MCF 10A (cell line): ENCODE measurements at regions not wholly inside any gene's neighbourhood (a gene's known extent, or its start where the extent isn't known, plus 50 kb on each side); places are given as distances from the start of the nearest gene placed in this dataset.
"Not testable (repeated sequence)": the region's sequence is repeated elsewhere in the genome, so short reads cannot be mapped to it uniquely, and the experiment has no call there.

Experiments
- BruUV-seq: library from RNA; stranded (reverse); fragments of 400-500 nt; replicated peaks from 2 replicates; lab custom pipeline; 2021; lab: Mats Ljungman, UMichigan
- CTCF ChIA-PET: fragments of 300-600 bp; sonication (Branson Sonifier 250); formaldehyde crosslinking; extraction: SDS; loops from one replicate; lab custom pipeline; 2021; ENCODE audit warnings: antibody characterized with exemption, inconsistent platforms; lab: Yijun Ruan, JAX
- POLR2A ChIA-PET: fragments of 300-600, 350-650 bp; sonication (Branson Sonifier 250); formaldehyde crosslinking; extraction: SDS; loops from one replicate; lab custom pipeline; 2020; ENCODE audit warnings: antibody characterized with exemption, inconsistent platforms; lab: Yijun Ruan, JAX
- DNase-seq: peaks from one replicate; pipeline ENCODE4 v3.0.0-alpha.2; 2018; ENCODE audit not compliant: unreplicated experiment
- H3K27ac Mint-ChIP-seq: one replicate; pipeline ENCODE4 v1.8.0; 2022; ENCODE audit warnings: mild to moderate bottlenecking, low read depth, mixed read lengths; ENCODE audit not compliant: unreplicated experiment
- H3K27me3 Mint-ChIP-seq: one replicate; pipeline ENCODE4 v1.8.0; 2022; ENCODE audit warnings: mixed read lengths; ENCODE audit not compliant: insufficient read depth, unreplicated experiment
- H3K36me3 Mint-ChIP-seq: one replicate; pipeline ENCODE4 v1.8.0; 2022; ENCODE audit warnings: mild to moderate bottlenecking, moderate library complexity, mixed read lengths; ENCODE audit not compliant: insufficient read depth, unreplicated experiment
- H3K4me1 Mint-ChIP-seq: one replicate; pipeline ENCODE4 v1.8.0; 2022; ENCODE audit warnings: mixed read lengths; ENCODE audit not compliant: insufficient read depth, unreplicated experiment
- H3K4me3 Mint-ChIP-seq: one replicate; pipeline ENCODE4 v1.8.0; 2022; ENCODE audit warnings: mild to moderate bottlenecking, moderate library complexity, mixed read lengths; ENCODE audit not compliant: unreplicated experiment
- H3K9me3 Mint-ChIP-seq: one replicate; pipeline ENCODE4 v1.8.0; 2022; ENCODE audit warnings: mixed read lengths; ENCODE audit not compliant: unreplicated experiment
- CTCF ChIP-seq: fragments of 200-600 bp; IDR thresholded peaks from one replicate; pipeline ENCODE4 v1.8.0; 2022; ENCODE audit warnings: antibody characterized with exemption, mild to moderate bottlenecking; ENCODE audit not compliant: unreplicated experiment
- intact Hi-C: fragments of 100-400 bp; cut with micrococcal nuclease; formaldehyde crosslinking; loops from 2 replicates; pipeline ENCODE4 v1.14.1; 2022

- no peaks in the 10 kb centered on the region for H3K36me3 Mint-ChIP-seq
- intact Hi-C loops, result no loop called here
- no peaks in the 10 kb centered on the region for H3K9me3 Mint-ChIP-seq
- DNase-seq, result no peak
- ChIA-PET CTCF (interaction anchor here (1.2 kb wide), 1 partner anchor 219 kb away, joined by 3 read pairs; no protein-coding TSS in a partner anchor), POLR2A (no interaction called here)
- H3K27me3 Mint-ChIP-seq, result no peaks in the 10 kb centered on the region
- H3K27ac Mint-ChIP-seq, result no peak overlapping the region
- TF ChIP-seq CTCF, result no peak
- H3K4me3 Mint-ChIP-seq, result no peak overlapping the region
- no TSS peak for BruUV-seq
- H3K4me1 Mint-ChIP-seq, result no peaks in the 10 kb centered on the region
Measured at GRCh38 chr14:56008150-56008549, 110.1 kb upstream of the PELI2 start.

GRCh38 chr14:56008661-56009060 is 109.5 kb upstream of the PELI2 start:
- H3K27ac Mint-ChIP-seq, H3K36me3 Mint-ChIP-seq, H3K4me3 Mint-ChIP-seq, intact Hi-C loops, H3K9me3 Mint-ChIP-seq, DNase-seq, H3K27me3 Mint-ChIP-seq, H3K4me1 Mint-ChIP-seq, BruUV-seq, POLR2A ChIA-PET: not testable (repeated sequence)
- CTCF ChIA-PET, result interaction anchor here (1.2 kb wide), 1 partner anchor 219 kb away, joined by 3 read pairs; no protein-coding TSS in a partner anchor

- POLR2A ChIA-PET, result no interaction called here
Measured at GRCh38 chr14:56023661-56024081, 94.5 kb upstream of the PELI2 start.

GRCh38 chr14:56025191-56025590 is 93.0 kb upstream of the PELI2 start:
- TF ChIP-seq CTCF, result no peak
- intact Hi-C loops, result no loop called here
- peaks cover 8% of the 10 kb centered on the region for H3K27me3 Mint-ChIP-seq
- no peaks in the 10 kb centered on the region for H3K4me1 Mint-ChIP-seq
- POLR2A ChIA-PET, result interaction anchor here (1.9 kb wide), 1 partner anchor 11 kb away, joined by 5 read pairs; no protein-coding TSS in a partner anchor
- BruUV-seq, result no TSS peak
- H3K36me3 Mint-ChIP-seq, result no peaks in the 10 kb centered on the region
- DNase-seq, result no peak
- H3K27ac Mint-ChIP-seq, result no peak overlapping the region
- H3K4me3 Mint-ChIP-seq, result no peak overlapping the region
- CTCF ChIA-PET, result interaction anchor here (0.8 kb wide), 1 partner anchor 394 kb away, joined by 3 read pairs; no protein-coding TSS in a partner anchor
- no peaks in the 10 kb centered on the region for H3K9me3 Mint-ChIP-seq

More at GRCh38 chr14:56023661-56024081, 94.5 kb upstream of the PELI2 start:
- no peaks in the 10 kb centered on the region for H3K36me3 Mint-ChIP-seq
- no peak for DNase-seq
- H3K27me3 Mint-ChIP-seq, result no peaks in the 10 kb centered on the region
- no peak for TF ChIP-seq CTCF
- no peaks in the 10 kb centered on the region for H3K4me1 Mint-ChIP-seq
- H3K9me3 Mint-ChIP-seq, result no peaks in the 10 kb centered on the region
- no TSS peak for BruUV-seq
- CTCF ChIA-PET, result no interaction called here
- H3K27ac Mint-ChIP-seq, result no peak overlapping the region
- intact Hi-C loops, result no loop called here
- no peak overlapping the region for H3K4me3 Mint-ChIP-seq
